ENCODE measurements at regions not wholly inside any gene's neighbourhood (a gene's known extent, or its start where the extent isn't known, plus 50 kb on each side); places are given as distances from the start of the nearest gene placed in this dataset.

GRCh38 chr12:42660117-42660516 is 70.6 kb upstream of the PRICKLE1 start:
- TF ChIP-seq MTA3 (IDR thresholded peaks at IDR 0.05; ENCODE audit: borderline replicate concordance, low read length) = no peak
- no peak for TF ChIP-seq ZNF24 (IDR thresholded peaks at IDR 0.05)
- no peak for TF ChIP-seq ZBTB4 (CRISPR knock-in tag; IDR thresholded peaks at IDR 0.05)
- no peak for TF ChIP-seq FOXK2 (IDR thresholded peaks at IDR 0.05)
- no peak for TF ChIP-seq TAF1 (IDR thresholded peaks at IDR 0.05; ENCODE audit: borderline replicate concordance, low read depth, low read length)
- no peak for TF ChIP-seq ATF3 (IDR thresholded peaks at IDR 0.05; ENCODE audit: borderline replicate concordance, extremely low read depth, low read depth, low read length)
- TF ChIP-seq EGR1 (IDR thresholded peaks at IDR 0.05; ENCODE audit: borderline replicate concordance in 1 of 2, low read depth in 2 of 2, low read length in 2 of 2) = no peak
- no peak for TF ChIP-seq CEBPZ (IDR thresholded peaks at IDR 0.05; ENCODE audit: low read depth, low read length)
- no peak for TF ChIP-seq RELA (IDR thresholded peaks at IDR 0.05; ENCODE audit: borderline replicate concordance, partially characterized antibody)
- no peak for TF ChIP-seq HDAC6 (IDR thresholded peaks at IDR 0.05; ENCODE audit: unreplicated experiment)
- no peak for TF ChIP-seq ZNF384 (IDR thresholded peaks at IDR 0.05; ENCODE audit: borderline replicate concordance, low read depth, low read length)
- TF ChIP-seq SMAD5 (IDR thresholded peaks at IDR 0.05; ENCODE audit: low read depth) = no peak
- no peak for TF ChIP-seq RAD51 (IDR thresholded peaks at IDR 0.05)
- TF ChIP-seq, protein P1, sequence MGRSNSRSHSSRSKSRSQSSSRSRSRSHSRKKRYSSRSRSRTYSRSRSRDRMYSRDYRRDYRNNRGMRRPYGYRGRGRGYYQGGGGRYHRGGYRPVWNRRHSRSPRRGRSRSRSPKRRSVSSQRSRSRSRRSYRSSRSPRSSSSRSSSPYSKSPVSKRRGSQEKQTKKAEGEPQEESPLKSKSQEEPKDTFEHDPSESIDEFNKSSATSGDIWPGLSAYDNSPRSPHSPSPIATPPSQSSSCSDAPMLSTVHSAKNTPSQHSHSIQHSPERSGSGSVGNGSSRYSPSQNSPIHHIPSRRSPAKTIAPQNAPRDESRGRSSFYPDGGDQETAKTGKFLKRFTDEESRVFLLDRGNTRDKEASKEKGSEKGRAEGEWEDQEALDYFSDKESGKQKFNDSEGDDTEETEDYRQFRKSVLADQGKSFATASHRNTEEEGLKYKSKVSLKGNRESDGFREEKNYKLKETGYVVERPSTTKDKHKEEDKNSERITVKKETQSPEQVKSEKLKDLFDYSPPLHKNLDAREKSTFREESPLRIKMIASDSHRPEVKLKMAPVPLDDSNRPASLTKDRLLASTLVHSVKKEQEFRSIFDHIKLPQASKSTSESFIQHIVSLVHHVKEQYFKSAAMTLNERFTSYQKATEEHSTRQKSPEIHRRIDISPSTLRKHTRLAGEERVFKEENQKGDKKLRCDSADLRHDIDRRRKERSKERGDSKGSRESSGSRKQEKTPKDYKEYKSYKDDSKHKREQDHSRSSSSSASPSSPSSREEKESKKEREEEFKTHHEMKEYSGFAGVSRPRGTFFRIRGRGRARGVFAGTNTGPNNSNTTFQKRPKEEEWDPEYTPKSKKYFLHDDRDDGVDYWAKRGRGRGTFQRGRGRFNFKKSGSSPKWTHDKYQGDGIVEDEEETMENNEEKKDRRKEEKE (IDR thresholded peaks at IDR 0.05) = no peak
- no peak for TF ChIP-seq CBX5 (IDR thresholded peaks at IDR 0.05; ENCODE audit: low read depth)
- intact Hi-C loops (cut with micrococcal nuclease; ENCODE audit: unreplicated experiment) = no loop called here
- in situ Hi-C loops (cut with MboI) = no loop called here
- DNase-seq (ENCODE audit: low read depth, low spot score) = no peak
- no peaks in the 10 kb centered on the region for H3K27me3 ChIP-seq (replicated peaks in 1 of 2; ENCODE audit: control insufficient read depth in 2 of 2, insufficient read depth in 2 of 2, low read length in 1 of 2)
- H3K4me1 ChIP-seq (ENCODE audit: control insufficient read depth, insufficient read depth, low read length) = no peaks in the 10 kb centered on the region
- RAD21 ChIA-PET (ENCODE audit: unreplicated experiment) = no interaction called here
- BruUV-seq (replicated peaks) = no TSS peak
- H3K4me2 ChIP-seq (ENCODE audit: control insufficient read depth, insufficient read depth) = no peak overlapping the region
- H2AFZ ChIP-seq (ENCODE audit: control insufficient read depth, low read depth, low read length) = no peak overlapping the region
- no peak overlapping the region for H3K4me3 ChIP-seq
- WGBS (ENCODE audit: insufficient coverage, insufficient replicate concordance, low lambda C conversion rate, missing lambda C conversion rate) = 0% methylated on average over 1 of the region's 1 CpG
- H3K9me3 ChIP-seq (replicated peaks; ENCODE audit: control insufficient read depth, insufficient read depth, low read length) = no peaks in the 10 kb centered on the region
- no peak overlapping the region for H3K27ac ChIP-seq (ENCODE audit: control insufficient read depth, insufficient read depth)
- no peak for ATAC-seq
- SMC1A ChIA-PET (ENCODE audit: uncharacterized antibody, unreplicated experiment) = no interaction called here
- no peak overlapping the region for H3K9ac ChIP-seq (ENCODE audit: control insufficient read depth, insufficient read depth, low read length)
- no peaks in the 10 kb centered on the region for H4K20me1 ChIP-seq (ENCODE audit: control insufficient read depth, insufficient read depth)
- H3K79me2 ChIP-seq (ENCODE audit: control insufficient read depth, insufficient read depth, low read length) = no peaks in the 10 kb centered on the region
- no peak for FAIRE-seq
- CTCF ChIA-PET = no interaction called here
- POLR2A ChIA-PET = no interaction called here
- no peaks in the 10 kb centered on the region for H3K36me3 ChIP-seq (ENCODE audit: control insufficient read depth in 2 of 2, insufficient read depth in 2 of 2, low read length in 1 of 2)

Data from GM12878 (cell line).